Stimulated activated CD8-positive, alpha-beta memory T cell treated with anti-CD3 and anti-CD28 coated beads, Interleukin-15, amount 100 ng/mL, for 48 hours (primary cell): ENCODE measurements at regions not wholly inside any gene's neighbourhood (a gene's known extent, or its start where the extent isn't known, plus 50 kb on each side); places are given as distances from the start of the nearest gene placed in this dataset.

Experiments
- DNase-seq, 2 donors: peaks; one replicate each; pipeline ENCODE4 v3.0.0-alpha.2; 2020; ENCODE audit warnings: low read depth in 2 of 2

- DNase-seq: no peak
Observed at GRCh38 chr6:101296169-101296960, 97.1 kb upstream of the GRIK2 start.

- no peak for DNase-seq
Observed at GRCh38 chr6:101302593-101302992, 90.9 kb upstream of the GRIK2 start.

- DNase-seq: no peak
Observed at GRCh38 chr6:101303495-101303894, 90.0 kb upstream of the GRIK2 start.

DNA sequence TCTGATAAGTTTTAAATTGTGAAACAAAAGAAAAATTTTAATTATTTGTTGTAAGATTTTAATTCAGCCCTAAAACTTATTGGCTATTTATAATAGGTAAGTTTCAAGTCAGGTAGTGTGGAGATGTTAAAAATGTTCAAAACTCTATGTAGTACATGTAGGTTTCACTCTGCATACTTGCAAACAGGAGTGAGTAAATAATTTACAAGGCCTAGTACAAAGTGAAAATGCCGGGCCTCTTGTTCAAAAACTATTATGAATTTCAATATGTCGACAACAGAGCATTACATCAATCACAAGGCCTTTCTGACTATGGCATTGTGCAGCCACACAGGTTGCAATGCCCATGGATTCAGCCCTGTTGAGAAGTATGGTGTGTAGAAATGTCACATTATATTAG lies 80.9 kb upstream of the GRIK2 start:
- no peak for DNase-seq

- no peak for DNase-seq
Observed at GRCh38 chr6:101322921-101323320, 70.6 kb upstream of the GRIK2 start.

- no peak for DNase-seq
Observed at GRCh38 chr6:101326411-101326810, 67.1 kb upstream of the GRIK2 start.

GRCh38 chr6:101341926-101342325 lies 51.6 kb upstream of the GRIK2 start:
- DNase-seq: no peak
